Fibroblast of pulmonary artery (primary cell): ENCODE measurements at regions not wholly inside any gene's neighbourhood (a gene's known extent, or its start where the extent isn't known, plus 50 kb on each side); places are given as distances from the start of the nearest gene placed in this dataset.
"Not testable (repeated sequence)": the region's sequence is repeated elsewhere in the genome, so short reads cannot be mapped to it uniquely, and the experiment has no call there.

Source experiments
- DNase-seq: peaks from one replicate; pipeline ENCODE4 v3.0.0-alpha.2; 2010; ENCODE audit warnings: low read depth
- H3K4me3 ChIP-seq: replicated peaks from 2 replicates; pipeline ENCODE4 v1.5.1; 2011; ENCODE audit warnings: low read depth, mild to moderate bottlenecking, control low read depth, low read length, moderate library complexity
- TF ChIP-seq, protein P1 (sequence below): IDR thresholded peaks from 2 replicates; pipeline ENCODE4 v1.5.1; 2011; ENCODE audit warnings: mild to moderate bottlenecking, control low read depth, low read length, inconsistent platforms; ENCODE audit errors: missing control alignments

DNA sequence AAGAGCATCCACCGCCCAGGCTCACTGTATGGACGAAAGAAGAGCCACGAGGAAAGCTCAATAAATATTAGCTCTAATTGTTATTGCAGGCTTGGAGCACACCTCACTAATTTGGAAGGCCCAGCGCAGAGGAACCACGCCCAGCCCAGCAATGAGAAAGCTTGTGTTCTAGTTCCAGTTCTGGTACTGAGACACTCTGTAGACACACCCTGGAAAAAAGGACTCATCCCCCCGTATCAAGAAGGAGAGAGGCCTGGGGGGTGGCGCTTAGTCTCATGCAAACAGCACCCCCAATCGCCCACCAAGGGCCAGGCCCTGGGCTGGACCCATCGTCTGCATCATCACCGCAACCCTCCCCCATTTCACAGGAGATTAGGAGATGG lies 156.9 kb downstream of the BMP7 start:
- H3K4me3 ChIP-seq, result no peak overlapping the region
- no peak for DNase-seq
- TF ChIP-seq, protein P1, sequence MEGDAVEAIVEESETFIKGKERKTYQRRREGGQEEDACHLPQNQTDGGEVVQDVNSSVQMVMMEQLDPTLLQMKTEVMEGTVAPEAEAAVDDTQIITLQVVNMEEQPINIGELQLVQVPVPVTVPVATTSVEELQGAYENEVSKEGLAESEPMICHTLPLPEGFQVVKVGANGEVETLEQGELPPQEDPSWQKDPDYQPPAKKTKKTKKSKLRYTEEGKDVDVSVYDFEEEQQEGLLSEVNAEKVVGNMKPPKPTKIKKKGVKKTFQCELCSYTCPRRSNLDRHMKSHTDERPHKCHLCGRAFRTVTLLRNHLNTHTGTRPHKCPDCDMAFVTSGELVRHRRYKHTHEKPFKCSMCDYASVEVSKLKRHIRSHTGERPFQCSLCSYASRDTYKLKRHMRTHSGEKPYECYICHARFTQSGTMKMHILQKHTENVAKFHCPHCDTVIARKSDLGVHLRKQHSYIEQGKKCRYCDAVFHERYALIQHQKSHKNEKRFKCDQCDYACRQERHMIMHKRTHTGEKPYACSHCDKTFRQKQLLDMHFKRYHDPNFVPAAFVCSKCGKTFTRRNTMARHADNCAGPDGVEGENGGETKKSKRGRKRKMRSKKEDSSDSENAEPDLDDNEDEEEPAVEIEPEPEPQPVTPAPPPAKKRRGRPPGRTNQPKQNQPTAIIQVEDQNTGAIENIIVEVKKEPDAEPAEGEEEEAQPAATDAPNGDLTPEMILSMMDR, result no peak

DNA sequence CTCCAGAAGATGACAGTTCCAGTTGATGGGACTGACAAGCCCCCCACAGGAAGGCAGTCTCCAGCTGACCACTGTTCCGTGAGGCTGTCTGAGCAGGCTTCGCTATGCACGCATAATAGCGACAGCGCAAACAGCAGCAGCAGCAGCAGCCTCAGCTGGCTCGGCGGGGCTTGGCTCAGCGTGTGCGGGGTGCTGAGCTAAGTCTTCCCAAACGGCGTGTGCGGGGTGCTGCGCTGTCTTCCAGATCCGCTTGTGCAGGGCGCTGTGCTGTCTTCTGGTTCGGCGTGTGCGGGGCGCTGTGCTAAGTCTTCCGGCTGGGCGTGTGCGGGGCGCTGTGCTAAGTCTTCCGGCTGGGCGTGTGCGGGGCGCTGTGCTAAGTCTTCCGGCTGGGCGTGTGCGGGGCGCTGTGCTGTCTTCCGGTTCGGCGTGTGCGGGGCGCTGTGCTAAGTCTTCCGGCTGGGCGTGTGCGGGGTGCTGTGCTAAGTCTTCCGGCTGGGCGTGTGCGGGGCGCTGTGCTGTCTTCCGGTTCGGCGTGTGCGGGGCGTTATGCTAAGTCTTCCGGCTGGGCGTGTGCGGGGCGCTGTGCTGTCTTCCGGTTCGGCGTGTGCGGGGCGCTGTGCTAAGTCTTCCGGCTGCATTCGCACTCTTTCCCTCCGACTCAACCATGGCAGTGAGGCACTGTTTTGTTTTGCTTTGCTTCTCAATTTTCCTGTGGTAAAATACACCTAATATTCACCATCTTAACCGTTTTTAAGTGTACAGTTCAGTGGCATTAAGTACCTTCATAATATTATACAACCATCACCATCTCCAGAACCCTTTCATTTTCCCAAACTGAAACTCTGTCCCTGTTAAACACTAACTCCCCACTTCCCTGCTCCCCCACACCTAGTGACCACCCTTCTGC lies 156.1 kb downstream of the BMP7 start:
- H3K4me3 ChIP-seq, DNase-seq: not testable (repeated sequence)

DNA sequence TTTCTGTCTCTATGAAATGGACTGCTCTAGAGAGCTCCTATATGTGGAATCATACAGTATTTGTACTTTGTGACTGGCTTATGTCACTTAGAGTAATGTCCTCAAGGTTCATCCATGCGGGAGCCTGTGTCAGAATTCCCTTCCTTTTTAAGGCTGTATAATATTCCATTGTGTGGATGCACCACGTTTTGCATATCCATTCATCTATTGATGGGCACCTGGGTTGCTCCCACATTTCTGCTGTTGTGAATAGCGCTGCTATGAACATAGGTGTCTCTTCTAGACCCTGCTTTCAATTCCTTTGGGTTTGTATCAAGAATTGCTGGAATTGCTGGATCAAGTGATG lies 155.4 kb downstream of the BMP7 start:
- H3K4me3 ChIP-seq, result no peak overlapping the region
- TF ChIP-seq, protein P1, result no peak
- no peak for DNase-seq

DNA sequence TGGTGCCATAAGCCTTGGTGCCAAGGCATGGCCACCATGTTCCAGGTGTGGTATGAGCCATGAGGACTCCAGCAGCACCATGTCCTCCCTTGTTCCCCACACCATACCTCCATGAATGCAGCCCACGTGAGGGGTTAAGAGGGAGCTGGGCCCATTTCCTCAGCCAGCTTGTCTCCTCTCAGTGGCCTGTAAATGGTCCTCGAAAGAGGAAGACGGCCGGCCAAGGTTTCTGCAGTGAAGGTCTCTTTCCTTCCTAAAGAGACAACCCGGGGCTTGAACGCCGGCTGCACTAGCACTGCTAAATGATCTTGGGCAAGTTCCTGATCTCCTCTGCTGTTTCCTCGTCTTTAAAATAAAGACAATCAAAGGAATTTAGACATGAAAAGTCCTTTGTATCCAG lies 154.0 kb downstream of the BMP7 start:
- TF ChIP-seq, protein P1, result no peak
- H3K4me3 ChIP-seq, result no peak overlapping the region
- DNase-seq, result no peak

DNA sequence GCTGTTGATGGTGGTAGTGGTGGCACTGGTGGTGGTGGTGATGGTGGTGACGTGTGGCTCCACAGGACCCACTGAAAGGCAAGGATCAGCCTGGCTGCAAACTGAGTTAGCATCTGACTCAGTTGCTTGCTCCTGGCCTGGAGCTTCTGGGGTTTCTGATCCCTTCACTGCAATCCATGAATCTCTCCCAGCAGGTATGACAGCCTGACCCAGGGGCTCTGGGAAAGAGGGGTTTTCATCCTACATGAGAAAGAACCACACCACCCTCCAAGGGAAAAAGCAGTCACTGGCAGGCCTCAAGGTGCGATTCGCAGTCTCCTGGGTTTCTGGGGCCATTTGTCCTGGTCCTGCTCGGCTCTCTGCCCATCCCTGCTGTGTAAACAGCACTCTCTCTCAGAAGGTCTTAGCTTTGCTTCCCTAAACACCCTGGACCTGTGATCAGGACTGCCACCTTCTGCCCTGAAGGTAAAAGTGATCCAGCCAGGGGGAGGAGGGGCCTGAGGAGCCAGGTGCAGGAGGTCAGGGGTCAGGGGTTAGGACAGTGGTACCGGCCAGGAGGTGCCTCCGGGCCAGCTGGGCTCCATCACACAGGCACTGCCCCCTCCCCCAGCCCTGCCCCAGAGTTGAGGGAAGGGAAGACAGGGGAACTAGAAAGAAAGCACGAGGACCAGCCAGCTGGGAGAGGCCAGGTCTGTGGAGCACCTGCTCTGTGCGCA lies 152.0 kb downstream of the BMP7 start:
- no peak overlapping the region for H3K4me3 ChIP-seq
- TF ChIP-seq, protein P1, result no peak
- DNase-seq, result no peak

DNA sequence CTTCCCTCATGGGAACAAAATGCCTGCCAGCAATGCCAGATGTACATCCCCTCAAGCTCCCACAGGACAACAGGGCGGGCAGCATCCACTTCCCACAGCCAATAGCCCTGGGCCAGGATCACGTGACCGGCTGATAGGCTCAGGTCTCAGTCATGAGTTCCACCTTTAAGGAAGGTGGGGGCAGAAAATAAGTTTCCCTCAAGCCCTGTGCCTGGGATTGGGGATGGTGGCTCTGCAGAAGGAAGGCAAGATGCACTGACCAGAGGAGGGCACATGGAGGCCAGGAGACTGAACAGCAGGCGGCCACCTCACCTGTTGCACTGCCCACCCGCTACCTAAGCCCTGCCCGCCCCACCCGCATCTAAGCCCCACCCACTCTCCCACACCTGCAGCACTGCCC lies 149.1 kb downstream of the BMP7 start:
- no peak overlapping the region for H3K4me3 ChIP-seq
- TF ChIP-seq, protein P1, result no peak
- no peak for DNase-seq

DNA sequence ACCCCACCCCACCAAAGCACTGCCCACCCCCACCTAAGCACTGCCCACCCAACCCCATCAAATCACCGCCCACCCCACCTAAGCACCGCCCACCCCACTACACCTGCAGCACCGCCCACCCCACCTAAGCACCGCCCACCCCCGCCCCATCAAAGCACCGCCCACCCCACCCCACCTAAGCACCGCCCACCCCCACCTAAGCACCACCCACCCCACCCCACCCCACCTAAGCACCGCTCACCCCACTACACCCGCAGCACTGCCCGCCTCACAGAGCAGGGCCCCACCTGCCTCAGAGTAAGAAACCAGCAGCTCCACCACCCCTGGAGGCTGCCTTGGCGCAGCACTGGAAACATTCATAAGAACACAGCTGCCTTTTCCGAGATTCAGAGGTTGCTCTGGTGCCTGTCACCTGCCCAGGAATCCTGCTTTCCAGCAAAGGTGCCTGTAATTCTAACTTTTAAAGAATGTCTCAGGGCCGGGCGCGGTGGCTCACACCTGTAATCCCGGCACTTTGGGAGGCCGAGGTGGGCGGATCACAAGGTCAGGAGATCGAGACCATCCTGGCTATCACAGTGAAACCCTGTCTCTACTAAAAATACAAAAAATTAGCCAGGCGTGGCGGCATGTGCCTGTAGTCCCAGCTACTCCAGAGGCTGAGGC lies 148.2 kb downstream of the BMP7 start:
- TF ChIP-seq, protein P1, result no peak
- H3K4me3 ChIP-seq, result no peak overlapping the region
- DNase-seq, result no peak
